DMS53 treated with DMSO at 0.1 percent for 48 hours (cell line): ENCODE measurements at regions not wholly inside any gene's neighbourhood (a gene's known extent, or its start where the extent isn't known, plus 50 kb on each side); places are given as distances from the start of the nearest gene placed in this dataset.
A peak's percentile ranks its signal among the peaks of the same experiment; 100 is the strongest.

ENCODE experiments used
- DNase-seq: peaks from one replicate; lab custom pipeline; 2025; ENCODE audit not compliant: unreplicated experiment; lab: John Stamatoyannopoulos, UW

DNA sequence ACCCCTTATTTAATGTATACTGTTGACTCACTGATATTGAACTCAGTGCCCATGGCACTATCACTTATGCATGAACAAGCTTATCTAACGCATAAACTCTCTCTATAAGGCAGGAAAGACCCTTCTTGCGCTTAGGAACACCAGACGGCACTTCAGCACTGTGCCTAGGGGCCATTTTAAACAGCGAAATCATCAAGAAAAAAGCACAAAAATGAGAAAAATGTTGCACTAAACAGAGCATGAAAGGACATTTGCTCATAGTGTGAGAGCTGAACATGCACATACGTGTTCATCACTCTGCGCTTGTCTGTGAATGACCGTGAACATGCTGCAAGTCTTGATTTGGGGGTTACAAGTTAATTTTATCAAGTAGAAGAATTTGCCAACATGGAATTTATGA is 109.6 kb downstream of the WDR11 start:
- DNase-seq = no peak

DNA sequence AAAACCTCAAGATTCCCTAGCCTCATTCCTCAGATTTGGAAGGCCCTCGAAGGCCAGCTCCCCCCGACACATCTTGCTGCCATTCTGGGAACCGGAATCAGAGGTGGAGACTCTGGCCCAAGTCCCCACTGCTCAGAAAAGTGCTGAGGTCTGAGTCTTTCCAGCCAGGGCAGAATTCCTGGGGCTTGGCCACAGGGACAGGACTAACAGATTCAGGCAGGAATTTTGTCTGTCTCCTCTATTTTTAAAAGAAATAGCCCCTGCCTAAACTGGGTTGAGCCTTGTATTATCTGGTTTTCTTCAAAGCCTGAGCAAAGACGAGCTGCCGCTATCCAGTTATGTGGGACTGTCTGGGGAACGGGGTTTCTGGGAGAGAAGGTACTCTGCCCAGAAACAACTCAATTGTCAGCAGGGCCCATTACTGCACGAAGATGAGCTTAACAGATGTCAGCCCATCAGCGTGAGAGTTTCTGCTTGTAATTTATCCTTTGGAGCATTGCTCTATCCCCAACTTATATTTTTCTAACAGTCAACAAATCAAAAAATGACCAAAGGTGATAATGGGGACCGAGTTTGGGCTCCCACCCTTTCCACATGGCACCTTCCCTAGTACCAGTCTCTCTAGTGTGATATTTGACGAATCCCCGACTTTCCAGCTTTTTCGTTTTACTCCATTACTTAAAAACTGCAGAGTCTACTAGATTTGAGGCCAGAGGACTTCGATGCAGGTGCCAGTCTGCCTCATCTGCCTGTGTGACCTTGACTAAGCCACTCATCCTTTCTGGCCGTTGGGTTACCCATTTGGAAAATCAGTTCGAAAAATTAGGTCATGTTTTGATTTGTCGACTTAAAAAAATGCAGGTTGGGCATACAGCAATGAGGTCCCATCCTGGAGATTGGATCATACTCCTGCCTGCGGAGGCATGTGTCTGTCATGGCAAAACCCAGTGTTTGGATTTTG is 110.9 kb downstream of the WDR11 start:
- DNase-seq = no peak

DNA sequence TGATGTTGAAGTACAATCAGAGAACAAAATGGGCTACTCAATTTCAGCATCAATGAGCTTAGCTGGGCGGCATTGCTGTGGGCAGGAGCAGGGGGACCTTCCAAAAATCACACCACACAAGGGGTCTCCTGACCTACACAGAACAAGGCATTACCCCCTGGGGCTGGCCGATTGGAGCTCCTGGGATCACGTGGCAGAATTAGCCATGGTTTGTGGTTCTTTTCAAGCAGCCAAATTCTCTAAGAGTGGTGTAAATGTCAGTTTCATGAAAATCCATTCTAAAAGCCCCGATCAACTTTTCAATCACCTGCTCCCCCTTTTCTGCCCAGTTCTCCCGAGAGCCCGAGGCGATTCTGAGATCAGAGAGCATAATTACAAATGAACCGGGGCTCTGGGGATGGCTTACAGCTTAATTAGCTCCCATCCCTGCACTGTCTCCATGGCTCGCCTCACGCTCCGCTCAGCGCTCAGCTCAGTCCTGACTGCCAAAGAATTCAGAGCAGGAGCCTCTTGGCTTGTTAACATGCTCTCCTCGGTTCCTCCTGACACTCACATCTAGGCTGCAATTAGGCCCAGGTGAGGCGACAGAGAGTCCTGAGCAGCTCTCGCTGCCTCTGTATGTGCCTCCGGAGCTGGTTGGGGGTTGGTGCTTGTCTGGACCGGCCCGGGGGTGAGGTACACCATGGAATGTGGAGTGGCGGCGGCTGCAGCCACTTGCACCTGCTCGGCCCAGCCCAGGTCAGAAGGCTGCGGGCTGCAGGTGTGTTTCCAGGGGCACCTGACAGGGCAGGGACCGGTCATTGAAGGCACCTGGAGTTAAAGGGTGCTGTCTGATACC is 111.8 kb downstream of the WDR11 start:
- DNase-seq = no peak

DNA sequence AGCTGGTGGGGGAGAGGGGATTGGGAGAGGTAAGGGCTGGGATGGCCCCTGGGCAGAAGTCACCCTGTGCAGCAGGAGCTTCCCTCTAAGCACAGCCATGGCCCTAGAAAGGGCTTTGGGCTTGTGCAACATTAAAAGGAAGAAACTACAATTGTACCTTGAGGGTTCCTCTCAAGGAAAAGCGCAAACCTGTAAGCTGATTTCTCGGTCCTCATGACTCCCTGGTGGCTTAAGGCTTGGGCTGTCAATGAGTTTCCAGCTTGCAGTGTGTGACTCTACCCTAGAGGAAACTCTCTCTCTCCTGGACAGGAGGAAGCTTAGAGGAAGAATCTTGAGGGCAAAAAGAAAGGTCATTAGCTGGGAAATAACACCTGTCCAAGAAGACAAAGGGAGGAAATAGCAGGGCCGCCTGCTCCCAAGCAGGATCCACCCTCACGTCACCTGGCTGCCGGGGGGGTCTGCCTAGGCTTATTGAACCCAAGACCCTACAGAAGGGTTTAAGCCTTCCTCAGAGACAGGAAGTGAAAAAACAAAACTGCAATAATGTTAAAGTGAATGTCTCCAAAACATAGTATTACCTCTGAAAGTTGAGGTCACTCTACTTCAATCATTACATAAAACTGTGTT is 112.5 kb downstream of the WDR11 start:
- no peak for DNase-seq

DNA sequence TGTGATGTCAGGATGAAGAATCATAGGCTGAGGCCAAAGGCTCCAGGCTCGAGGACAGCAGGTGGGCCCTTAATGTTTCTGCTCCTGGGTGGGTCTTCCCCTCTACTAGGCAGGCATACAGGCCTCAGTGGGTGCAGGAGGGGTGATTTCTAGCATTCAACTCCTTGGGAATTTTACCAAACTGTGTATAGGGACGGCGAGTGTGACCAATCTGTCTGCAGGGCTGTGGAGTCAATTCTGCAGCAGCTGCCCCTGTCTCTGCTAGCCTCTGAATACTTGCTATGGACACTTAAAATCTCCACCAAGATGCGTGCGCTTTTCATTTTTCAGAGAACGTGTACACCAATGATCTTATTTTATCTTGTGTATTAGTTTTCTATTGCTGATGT is 115.5 kb downstream of the WDR11 start:
- no peak for DNase-seq

DNA sequence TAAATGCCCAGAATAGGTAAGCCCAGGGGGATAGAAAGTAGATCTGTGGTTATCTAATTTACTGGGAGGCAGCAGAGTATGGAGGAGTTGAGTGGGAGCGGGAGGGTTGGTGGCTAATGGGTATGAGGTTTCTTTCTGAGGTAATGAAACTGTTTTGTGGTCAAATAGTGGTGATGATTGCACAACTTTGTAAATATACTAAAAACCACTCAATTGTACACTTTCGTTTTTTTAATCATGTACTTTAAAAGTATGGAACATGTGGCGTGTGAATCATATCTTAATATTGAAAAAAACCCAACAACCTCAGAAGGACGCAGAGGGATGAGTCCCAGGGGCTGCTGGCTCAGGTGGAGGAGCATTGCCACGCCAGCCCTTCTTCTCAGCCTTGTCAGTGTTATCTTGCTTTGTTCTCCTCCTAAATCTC is 118.1 kb downstream of the WDR11 start:
- no peak for DNase-seq

DNA sequence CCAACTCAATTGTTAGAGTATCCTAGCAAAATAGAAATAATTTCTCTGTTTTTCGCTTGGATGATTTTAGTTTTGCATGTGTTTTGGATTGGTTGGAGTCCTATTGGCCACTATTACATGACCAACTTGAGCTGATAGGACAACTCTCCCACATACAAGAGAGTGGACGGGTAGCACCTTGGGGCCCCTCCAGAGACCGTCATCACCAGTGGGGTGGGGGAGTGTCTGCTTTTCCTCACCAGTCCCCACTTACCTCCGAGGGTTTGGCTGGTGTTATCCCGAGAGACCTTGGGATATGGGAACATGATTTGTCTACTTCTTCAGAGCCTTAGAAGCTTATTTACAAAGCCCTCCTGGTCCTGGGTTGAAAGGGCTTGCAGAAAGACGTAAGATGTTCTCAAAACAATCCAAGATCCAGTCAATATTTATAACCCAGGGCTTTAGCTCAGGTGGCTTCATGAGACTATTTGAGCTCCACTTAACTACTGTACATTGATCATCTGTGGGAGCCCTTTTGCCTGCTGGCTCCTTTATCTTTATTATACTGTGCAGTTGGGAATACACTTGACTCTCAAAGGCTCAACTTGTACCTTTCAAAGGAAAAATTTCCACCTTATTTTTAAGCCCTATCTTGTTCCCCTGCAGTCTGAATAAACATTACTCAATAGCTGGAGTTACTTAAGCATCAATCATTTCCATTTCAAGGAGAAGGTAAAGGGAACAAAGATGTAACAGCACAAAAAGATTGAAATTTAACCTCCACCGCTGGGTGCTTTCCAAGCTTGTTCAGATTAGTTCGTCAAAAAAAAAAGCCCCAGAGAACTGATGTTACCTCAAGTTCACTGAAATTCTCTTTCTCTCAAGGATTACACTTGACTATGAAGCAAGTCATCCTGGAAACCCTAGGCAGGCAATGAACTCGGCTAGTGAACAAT is 119.7 kb downstream of the WDR11 start:
- no peak for DNase-seq

DNA sequence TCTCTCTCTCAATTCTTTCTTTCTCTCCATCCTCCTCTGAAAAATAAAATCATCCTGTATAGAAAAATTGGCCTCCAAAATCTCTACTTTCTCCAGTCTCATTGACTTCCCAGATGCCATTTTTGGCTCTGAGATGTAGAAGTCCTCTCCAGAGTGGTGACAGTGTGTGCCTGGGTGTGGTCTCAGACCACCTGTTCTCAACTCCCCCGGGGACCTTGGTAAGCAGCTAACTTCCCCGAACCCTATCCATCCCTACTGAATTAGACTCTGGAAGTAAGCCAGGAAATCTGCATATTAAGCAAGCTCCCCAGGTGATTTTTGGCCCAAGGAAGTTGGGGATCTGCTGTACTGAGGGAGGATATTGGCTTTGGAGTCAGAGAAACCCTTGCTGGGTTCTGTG is 120.5 kb downstream of the WDR11 start:
- no peak for DNase-seq

DNA sequence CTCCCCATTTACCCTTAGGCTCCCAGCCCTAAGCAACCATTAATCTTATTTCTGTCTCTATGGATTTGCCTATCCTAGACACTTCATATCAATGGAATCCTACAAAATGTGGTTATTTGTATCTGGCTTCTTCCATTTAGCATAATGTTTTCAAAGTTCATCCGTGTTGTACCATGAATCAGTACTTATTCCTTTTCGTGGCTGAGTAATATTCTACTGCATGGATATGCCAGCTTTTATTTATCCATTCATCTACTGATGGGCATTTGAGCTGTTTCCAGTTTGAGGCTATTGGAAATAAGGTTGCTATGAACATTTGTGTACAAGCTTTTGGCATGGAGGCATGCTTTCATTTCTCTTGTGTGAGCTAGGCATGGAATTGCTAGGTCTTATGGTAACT is 121.1 kb downstream of the WDR11 start:
- DNase-seq = no peak

DNA sequence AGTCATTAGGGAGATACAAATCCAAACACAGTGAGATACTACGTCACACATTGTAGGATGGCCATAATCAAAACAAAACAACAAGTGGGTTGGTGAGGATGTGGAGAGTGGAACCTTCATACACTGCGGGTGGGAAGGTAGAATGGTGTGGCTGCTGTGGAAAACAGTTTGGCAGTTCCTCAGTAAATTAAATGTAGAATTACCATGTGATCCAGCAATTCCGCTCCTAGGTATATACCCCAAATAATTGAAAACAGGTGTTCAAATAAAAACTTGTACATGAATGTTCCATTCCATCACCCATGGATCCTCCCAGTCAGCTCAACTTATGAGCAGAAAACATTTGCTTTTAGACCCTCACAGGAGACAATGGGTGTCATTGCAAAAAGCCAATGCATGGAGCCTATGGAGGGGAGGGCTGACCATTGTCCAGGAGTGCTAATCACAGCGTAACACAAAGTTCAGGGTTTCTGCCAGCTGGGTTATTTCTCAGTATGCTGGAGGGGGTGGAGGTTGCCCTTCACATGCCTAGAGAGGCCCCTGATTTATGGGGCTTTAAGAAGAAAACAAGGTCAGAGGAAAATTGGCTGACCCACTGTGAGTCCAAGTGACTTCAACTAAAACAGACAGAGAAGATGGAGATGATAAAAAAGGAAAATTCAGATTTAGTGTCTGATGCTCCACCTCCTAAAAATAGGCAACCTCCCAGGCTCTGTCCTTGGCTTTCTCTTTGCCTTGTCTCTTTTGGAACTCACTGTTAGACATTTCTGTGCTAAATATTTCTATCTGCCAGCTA is 124.1 kb downstream of the WDR11 start:
- DNase-seq = no peak

DNA sequence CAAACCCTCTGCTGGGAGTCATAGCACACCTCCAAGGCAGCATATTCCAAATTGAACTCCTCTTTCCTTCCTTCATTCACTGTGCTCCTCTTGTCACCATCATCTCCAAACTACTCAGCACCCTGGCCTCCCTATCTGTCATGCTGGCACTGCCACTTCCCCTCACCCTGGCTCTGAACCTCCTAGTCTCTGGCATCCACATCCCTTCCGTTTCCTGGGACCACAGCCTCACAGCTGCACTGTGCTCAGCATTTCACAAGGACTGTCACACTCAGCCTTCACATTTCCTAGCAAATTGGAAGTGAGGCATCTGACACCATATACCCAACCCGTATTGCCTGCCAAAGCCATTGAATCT is 124.7 kb downstream of the WDR11 start:
- no peak for DNase-seq

DNA sequence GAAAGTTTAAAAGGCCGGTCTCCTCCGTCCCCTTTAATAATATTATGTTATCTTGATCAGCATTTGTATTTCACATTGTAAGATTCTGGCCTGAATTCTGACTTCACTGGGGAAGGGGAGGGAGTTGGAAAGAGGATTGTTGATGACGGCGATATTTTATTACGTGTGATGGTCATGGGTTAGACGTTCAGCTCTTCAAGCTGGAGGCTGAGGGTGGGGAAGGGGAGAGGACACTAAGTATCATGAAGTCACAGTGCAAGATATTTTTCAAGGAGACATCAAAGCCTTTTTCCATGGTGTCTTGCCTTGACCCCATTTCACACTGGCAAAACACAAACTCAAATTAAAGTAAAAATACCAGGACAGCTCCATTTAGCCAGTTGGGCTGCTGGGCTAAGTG is 126.7 kb downstream of the WDR11 start:
- DNase-seq = no peak

DNA sequence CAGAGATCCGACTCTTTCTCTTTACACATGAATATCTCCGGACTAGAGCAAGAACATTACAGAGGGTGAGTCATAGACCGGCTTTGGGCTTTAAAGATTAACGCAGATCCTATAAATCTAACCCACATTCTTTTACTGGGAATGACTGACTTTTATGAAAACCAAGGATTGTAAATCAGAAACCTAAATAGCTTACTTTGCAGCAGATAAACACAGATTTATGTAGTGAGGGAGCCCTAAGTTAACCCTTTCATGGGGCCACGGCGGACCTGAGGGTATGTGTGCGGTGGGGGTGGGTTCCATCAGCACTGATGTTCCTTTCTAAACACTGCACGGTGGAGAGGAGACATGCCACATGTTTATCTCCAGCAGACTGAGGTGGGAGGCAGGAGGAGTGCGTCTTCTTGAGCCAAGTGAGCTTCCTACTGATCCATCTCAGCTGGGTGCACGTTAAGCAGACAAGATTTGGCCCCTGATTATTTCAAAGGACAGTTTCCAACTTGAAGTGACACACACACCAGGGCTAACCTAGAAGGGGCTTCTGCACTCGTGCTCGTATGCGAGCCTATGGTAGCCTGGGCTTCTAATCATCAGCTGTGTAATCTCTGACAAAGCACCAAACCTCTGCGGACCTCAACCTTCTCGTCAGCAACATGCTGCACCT is 127.6 kb downstream of the WDR11 start:
- no peak for DNase-seq

DNA sequence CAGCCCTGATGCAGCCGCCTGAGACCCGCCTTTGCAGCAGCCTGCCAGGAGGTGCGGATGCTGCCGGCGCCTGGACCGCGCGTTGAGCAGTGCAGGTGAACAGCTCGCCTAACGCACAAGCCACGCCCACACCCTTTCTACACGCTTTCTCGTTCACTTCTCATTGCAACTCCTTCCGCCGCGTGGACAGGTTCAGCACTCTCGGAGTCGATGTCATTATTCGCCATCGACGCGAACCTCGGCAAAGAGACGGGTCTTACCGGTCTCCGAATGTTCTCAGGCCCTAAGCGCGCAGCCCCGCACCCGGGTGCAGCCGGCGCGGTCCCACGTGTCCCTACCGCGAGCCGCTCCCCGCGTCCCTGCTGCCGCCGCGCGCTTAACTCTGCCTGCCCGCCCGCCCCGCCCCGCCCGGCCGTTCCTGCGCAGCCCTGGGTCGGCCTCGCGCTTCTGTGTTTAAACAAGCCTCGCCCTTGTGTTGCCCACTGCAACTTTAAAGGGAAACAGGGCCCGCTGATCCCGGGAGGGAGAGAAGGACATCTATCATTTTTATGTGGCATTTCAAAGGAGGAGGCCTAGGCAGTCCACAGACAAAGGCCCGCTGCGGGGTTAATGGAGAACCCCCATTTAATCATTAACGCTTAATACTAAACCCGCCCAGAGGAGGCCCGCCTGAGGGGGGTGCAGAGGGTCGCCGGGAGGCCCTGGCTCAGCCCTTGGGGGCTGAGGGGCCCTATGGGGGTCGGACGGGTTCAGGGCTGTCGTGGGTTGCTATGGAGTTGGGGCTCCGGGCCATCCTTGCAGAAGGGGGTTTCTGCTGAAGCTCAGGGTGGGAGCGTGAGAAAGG is 128.5 kb downstream of the WDR11 start:
- peak; percentile 41 for DNase-seq

DNA sequence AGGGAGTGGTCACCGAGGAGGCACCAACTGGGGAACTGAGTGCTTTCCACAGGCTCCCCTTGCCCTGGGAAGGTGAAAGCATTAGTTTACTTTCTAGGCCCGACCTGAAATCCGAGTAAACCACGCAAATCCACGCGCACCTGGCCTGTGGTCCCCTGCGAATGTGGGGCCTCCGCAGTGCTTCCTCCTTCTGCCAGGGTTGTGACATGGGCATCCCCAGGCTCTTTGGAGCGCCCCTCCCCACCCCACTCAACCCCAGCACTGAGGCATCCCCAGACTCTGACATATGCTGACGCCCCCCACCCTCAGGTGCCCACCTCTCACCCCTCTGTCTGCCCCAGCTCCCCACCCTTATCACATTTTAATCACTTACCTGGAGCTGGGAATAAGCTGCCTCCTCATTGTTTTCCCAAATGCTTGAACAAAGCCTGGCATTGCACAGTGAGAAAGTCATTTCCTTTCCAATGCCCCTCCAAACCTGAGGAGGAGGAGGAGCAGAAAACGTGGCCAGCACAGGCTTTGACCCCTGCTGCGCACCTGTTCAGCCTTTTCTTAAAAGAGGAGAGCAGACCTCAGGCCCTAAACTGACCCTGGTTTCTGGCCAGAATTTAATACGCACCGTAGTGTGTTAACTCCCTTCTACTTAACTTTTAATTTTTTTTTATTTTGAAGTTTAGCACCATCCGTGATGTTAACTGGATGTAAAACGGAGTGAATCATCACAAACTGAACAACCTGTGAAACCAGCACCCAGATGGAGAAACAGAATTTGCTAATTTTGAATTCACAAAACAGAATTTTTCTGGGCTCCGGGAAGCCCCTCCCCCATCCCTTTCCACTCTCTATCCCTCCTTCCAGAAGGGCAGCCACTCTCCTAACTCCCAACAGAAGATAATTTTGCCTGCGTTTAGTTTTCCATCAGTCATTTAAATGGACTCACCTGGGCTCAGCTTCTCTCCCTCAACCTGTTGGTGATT is 129.4 kb downstream of the WDR11 start:
- no peak for DNase-seq

DNA sequence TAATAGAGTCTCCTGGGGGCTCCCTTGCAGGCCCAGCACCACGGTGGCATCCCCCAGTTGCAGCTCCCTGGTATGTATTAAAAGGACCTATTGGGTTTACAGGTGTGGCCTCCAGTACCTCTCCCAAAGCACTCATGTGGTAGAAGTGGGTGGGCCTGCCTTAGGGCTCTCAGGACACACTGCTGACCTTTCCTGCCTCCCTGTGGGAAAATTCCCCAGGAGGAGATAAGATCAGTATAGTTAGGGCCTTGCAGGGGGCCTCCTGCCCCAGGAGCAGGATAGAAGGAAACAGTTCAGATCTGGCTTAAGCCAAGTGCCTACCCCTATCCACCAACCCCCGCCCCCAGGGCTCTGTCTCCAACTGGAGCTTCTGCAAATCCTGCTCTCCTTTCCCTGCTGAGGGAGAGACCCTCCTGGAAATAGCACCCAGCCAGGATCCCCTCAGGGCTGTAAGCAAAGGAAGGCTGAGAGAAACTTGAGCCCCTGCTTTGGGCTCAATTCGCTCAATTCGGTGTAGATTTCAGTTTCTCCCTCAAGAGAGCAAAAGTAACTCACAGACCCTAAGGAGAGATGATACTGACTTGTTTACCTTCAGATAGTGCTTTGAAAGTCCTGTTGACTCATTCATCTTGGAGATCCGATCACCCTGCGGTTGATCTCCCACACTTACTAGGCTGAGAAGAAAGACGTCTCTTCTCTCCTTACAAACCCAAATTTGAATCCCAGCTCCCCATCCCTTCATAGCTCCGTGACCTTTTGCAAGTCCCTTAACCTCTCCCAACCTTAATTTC is 130.6 kb downstream of the WDR11 start:
- no peak for DNase-seq
